Heart left ventricle (tissue), 13 donors: ENCODE measurements at regions not wholly inside any gene's neighbourhood (a gene's known extent, or its start where the extent isn't known, plus 50 kb on each side); places are given as distances from the start of the nearest gene placed in this dataset.

Source experiments
- CTCF ChIP-seq, 12 donors: fragments of 200-600 bp; sonication (generic) in 4 of 12; IDR thresholded peaks; one replicate each; pipeline versions ENCODE4 v1.5.0 to v1.8.0; 2018 to 2022; ENCODE audit warnings: antibody characterized with exemption in 12 of 12, mild to moderate bottlenecking in 5 of 12
- POLR2A ChIP-seq, 2 donors: fragments of 450-650 bp; IDR thresholded peaks; one replicate each; pipeline ENCODE4 v1.6.1; 2017; ENCODE audit warnings: antibody characterized with exemption in 2 of 2, mild to moderate bottlenecking in 2 of 2, moderate library complexity in 2 of 2
- donor health status: ischemic (EF 13 %, LVEDD 7.1; RV severe dilation, severe dysfunction).
- donor health status: DM: no; HTN: yes; CAD: no.
- donor health status: DM: no; HTN: no; CAD: no.
- donor health status: ischemic (EF 25% LVEDD 6.9; RV normal size, moderate dysfunction).
- donor health status: ischemic (EF 25% LVEDD 5.7; RV mildly dilated, moderate dysfunction).
- donor health status: ischemic (EF 35%, LVEDD 5.7; RV mildly dilated, moderate dysfunction).
- donor health status: nonischemic (EF 11% LVEDD 7.7; RV severe dilation, severe dysfunction).
- donor health status: DM: yes; HTN: yes; CAD: no.
- donor health status: PGD.
- donor health status: ischemic (EF 29% LVEDD 5.4; RV normal size, mild dysfunction).
- donor health status: nonischemic (EF 23%, LVEDD 6.1; RV moderate dilation, normal function).

DNA sequence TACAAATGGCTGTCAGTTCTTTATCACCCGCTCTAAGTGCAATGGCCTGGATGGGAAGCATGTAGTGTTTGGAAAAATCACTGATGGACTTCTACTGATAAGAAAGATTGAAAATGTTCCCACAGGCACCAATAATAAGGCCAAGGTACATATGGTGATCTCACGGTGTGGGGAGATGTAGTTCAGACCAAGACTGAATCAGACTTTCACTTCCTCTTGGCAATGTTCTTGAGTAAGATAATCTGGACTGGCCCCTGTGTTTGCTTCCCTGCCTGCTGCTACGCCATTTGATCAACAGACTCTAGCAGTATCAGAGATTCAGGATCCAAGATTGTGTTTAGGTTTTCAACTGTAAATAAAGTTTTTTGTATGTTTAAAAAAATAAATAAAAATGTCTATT, 682.2 kb upstream of the AMOT start:
- TF ChIP-seq CTCF (IDR thresholded peaks at IDR 0.05) (no peak), POLR2A (IDR thresholded peaks at IDR 0.05) (no peak)
